D721Med (cell line): ENCODE measurements at regions not wholly inside any gene's neighbourhood (a gene's known extent, or its start where the extent isn't known, plus 50 kb on each side); places are given as distances from the start of the nearest gene placed in this dataset.

Source experiments
- DNase-seq: peaks from one replicate; pipeline ENCODE4 v3.0.0; 2011; ENCODE audit warnings: low spot score; ENCODE audit not compliant: insufficient read length
- FAIRE-seq: peaks from 2 replicates; lab custom pipeline; 2011; peaks lifted over from hg19 to GRCh38; lab: Jason Lieb, UNC
- CTCF ChIP-seq: IDR thresholded peaks from 2 replicates; pipeline ENCODE4 v1.5.1; 2012; ENCODE audit warnings: mild to moderate bottlenecking, control low read depth; ENCODE audit not compliant: insufficient read depth; ENCODE audit errors: missing control alignments

- FAIRE-seq (no peak), DNase-seq (no peak)
- no peak for TF ChIP-seq CTCF
Observed at GRCh38 chr2:177077778-177078177, 134.8 kb upstream of the HNRNPA3 start.

GRCh38 chr2:177078416-177078815 lies 134.2 kb upstream of the HNRNPA3 start:
- no peak for DNase-seq
- no peak for TF ChIP-seq CTCF
- FAIRE-seq: no peak

GRCh38 chr2:177078855-177079254 lies 133.7 kb upstream of the HNRNPA3 start:
- TF ChIP-seq CTCF: no peak
- FAIRE-seq: no peak
- no peak for DNase-seq

GRCh38 chr2:177080746-177081284 lies 131.8 kb upstream of the HNRNPA3 start:
- DNase-seq (no peak), FAIRE-seq (no peak)
- no peak for TF ChIP-seq CTCF

- TF ChIP-seq CTCF: no peak
- DNase-seq: no peak
- FAIRE-seq: no peak
Observed at GRCh38 chr2:177084607-177085006, 128.0 kb upstream of the HNRNPA3 start.

GRCh38 chr2:177088529-177088928 lies 124.1 kb upstream of the HNRNPA3 start:
- DNase-seq (no peak), FAIRE-seq (no peak)
- TF ChIP-seq CTCF: no peak

- FAIRE-seq (no peak), DNase-seq (no peak)
Observed at GRCh38 chr2:177090967-177091366, 121.6 kb upstream of the HNRNPA3 start.

More at GRCh38 chr2:177090967-177091366, 121.6 kb upstream of the HNRNPA3 start:
- no peak for TF ChIP-seq CTCF
